Endothelial cell of umbilical vein (primary cell): ENCODE measurements at regions not wholly inside any gene's neighbourhood (a gene's known extent, or its start where the extent isn't known, plus 50 kb on each side); places are given as distances from the start of the nearest gene placed in this dataset.

Experiments
- BruUV-seq: library from RNA; stranded (reverse); fragments of 400-500 nt; replicated peaks from 2 replicates; lab custom pipeline; 2021; lab: Mats Ljungman, UMichigan
- CTCF ChIA-PET: fragments of 300-600, 350-600 bp; sonication (Branson Sonifier 250); formaldehyde crosslinking; loops from one replicate; lab custom pipeline; 2021; ENCODE audit warnings: antibody characterized with exemption, inconsistent platforms; lab: Charles Lee
- POLR2A ChIA-PET: fragments of 300-600, 350-600 bp; sonication (Branson Sonifier 250); formaldehyde crosslinking; loops from one replicate; lab custom pipeline; 2021; ENCODE audit warnings: antibody characterized with exemption, inconsistent platforms; lab: Charles Lee
- DNase-seq: peaks from one replicate; pipeline ENCODE4 v3.0.0-alpha.2; 2011; ENCODE audit warnings: low read depth, low spot score
- FAIRE-seq: peaks from 2 replicates; lab custom pipeline; 2011; peaks lifted over from hg19 to GRCh38; lab: Jason Lieb, UNC
- H2AFZ ChIP-seq: 2 replicates; pipeline ENCODE4 v1.6.0; 2012; ENCODE audit warnings: low read depth, low read length, control low read depth, inconsistent platforms
- H3K27ac ChIP-seq: 2 replicates; pipeline ENCODE4 v1.5.1; 2011; ENCODE audit warnings: low read depth, mild to moderate bottlenecking, control low read depth, low read length, moderate library complexity; ENCODE audit not compliant: insufficient read depth
- H3K27me3 ChIP-seq, 2 experiments: 2 replicates each; pipeline versions ENCODE4 v1.6.0 to v1.6.1; 2011; ENCODE audit warnings: low read length in 2 of 2, mixed read lengths in 1 of 2; ENCODE audit not compliant: control insufficient read depth in 2 of 2, insufficient read depth in 2 of 2
- H3K36me3 ChIP-seq, 2 experiments: 2 replicates in 1 of 2; 3 replicates in 1 of 2; pipeline ENCODE4 v1.5.1; 2011; ENCODE audit warnings: low read length in 2 of 2, mild to moderate bottlenecking in 1 of 2, moderate library complexity in 1 of 2; ENCODE audit not compliant: control insufficient read depth in 2 of 2, insufficient read depth in 2 of 2; ENCODE audit errors: extremely low read depth in 1 of 2
- H3K4me1 ChIP-seq: 3 replicates; pipeline ENCODE4 v1.5.1; 2011; ENCODE audit warnings: mild to moderate bottlenecking, low read length; ENCODE audit not compliant: control insufficient read depth, insufficient read depth; ENCODE audit errors: extremely low read depth
- H3K4me2 ChIP-seq: 2 replicates; pipeline ENCODE4 v1.6.1; 2011; ENCODE audit warnings: low read length, control low read depth, mixed read lengths; ENCODE audit not compliant: insufficient read depth
- H3K4me3 ChIP-seq, 3 experiments: fragments of 200-600 bp in 1 of 3; sonication (generic), shearing (Covaris generic) in 1 of 3; replicated peaks in 1 of 3; 2 replicates each; pipeline ENCODE4 v1.5.1; 2011 to 2016; ENCODE audit warnings: control low read depth in 3 of 3, low read length in 3 of 3, mild to moderate bottlenecking in 2 of 3, inconsistent platforms in 1 of 3, low read depth in 1 of 3, moderate library complexity in 1 of 3; ENCODE audit not compliant: insufficient read depth in 1 of 3
- H3K79me2 ChIP-seq: 2 replicates; pipeline ENCODE4 v1.6.0; 2012; ENCODE audit warnings: low read length, inconsistent platforms; ENCODE audit not compliant: control insufficient read depth, insufficient read depth
- H3K9ac ChIP-seq: replicated peaks from 2 replicates; pipeline ENCODE3; 2011; ENCODE audit warnings: low read length, control low read depth; ENCODE audit not compliant: insufficient read depth; ENCODE audit errors: extremely low read depth
- H3K9me1 ChIP-seq: replicated peaks from 3 replicates; pipeline ENCODE4 v1.6.0; 2011; ENCODE audit warnings: mild to moderate bottlenecking, low read length; ENCODE audit not compliant: control insufficient read depth, insufficient read depth; ENCODE audit errors: extremely low read depth
- H3K9me3 ChIP-seq: replicated peaks from 2 replicates; pipeline ENCODE4 v1.5.1; 2012; ENCODE audit warnings: low read length, inconsistent platforms; ENCODE audit not compliant: control insufficient read depth, insufficient read depth
- H4K20me1 ChIP-seq: replicated peaks from 2 replicates; pipeline ENCODE3; 2011; ENCODE audit warnings: mild to moderate bottlenecking, low read length; ENCODE audit not compliant: control insufficient read depth, insufficient read depth; ENCODE audit errors: extremely low read depth
- EZH2 ChIP-seq: IDR thresholded peaks from 2 replicates; pipeline ENCODE4 v1.6.1; 2012; ENCODE audit warnings: borderline replicate concordance, low read depth, mild to moderate bottlenecking, moderate library complexity, low read length, inconsistent platforms; ENCODE audit not compliant: severe bottlenecking
- FOS ChIP-seq: IDR thresholded peaks from 2 replicates; pipeline ENCODE4 v1.6.1; 2011; ENCODE audit warnings: mild to moderate bottlenecking, low read length, moderate library complexity, borderline replicate concordance; ENCODE audit not compliant: insufficient read depth
- GATA2 ChIP-seq: IDR thresholded peaks from 2 replicates; pipeline ENCODE4 v1.7.0; 2011; ENCODE audit warnings: low read depth, mild to moderate bottlenecking, moderate library complexity, mixed read lengths, low read length; ENCODE audit not compliant: insufficient read length, insufficient read depth
- JUN ChIP-seq: IDR thresholded peaks from 2 replicates; pipeline ENCODE4 v1.6.1; 2011; ENCODE audit warnings: borderline replicate concordance, low read depth; ENCODE audit not compliant: insufficient read length, insufficient read depth
- MYC ChIP-seq: IDR thresholded peaks from one replicate; pipeline ENCODE4 v1.6.1; 2011; ENCODE audit warnings: mild to moderate bottlenecking, low read depth, low read length
- POLR2A ChIP-seq: IDR thresholded peaks from 2 replicates; pipeline ENCODE4 v1.6.1; 2012; ENCODE audit warnings: low read depth, mild to moderate bottlenecking, control low read depth, low read length
- POLR2AphosphoS5 ChIP-seq: IDR thresholded peaks from 2 replicates; pipeline ENCODE4 v1.6.1; 2012; ENCODE audit warnings: low read depth, mild to moderate bottlenecking, control low read depth, low read length, moderate library complexity; ENCODE audit not compliant: insufficient read depth
- dilution Hi-C: fragments of 300-500 bp; cut with MboI; formaldehyde crosslinking; loops from one replicate; pipeline ENCODE4 v1.15.0; 2019; ENCODE audit warnings: low sequenced_read_pairs; ENCODE audit not compliant: extremely low pct_ligation_motif_present
- intact Hi-C: fragments of 100-400 bp; cut with micrococcal nuclease; formaldehyde crosslinking; loops from one replicate; pipeline ENCODE4 v1.10.0; 2022
- TF ChIP-seq, protein P1 (sequence below): IDR thresholded peaks from 2 replicates; pipeline ENCODE4 v1.6.1; 2011; ENCODE audit not compliant: insufficient read depth, insufficient read length
- TF ChIP-seq, protein P2 (sequence below), 2 donors: IDR thresholded peaks; 1 replicate in 1 of 2; 2 replicates in 1 of 2; pipeline ENCODE4 v1.5.1; 2011; ENCODE audit warnings: low read length in 2 of 2, mild to moderate bottlenecking in 2 of 2, moderate library complexity in 2 of 2, control low read depth in 1 of 2, inconsistent platforms in 1 of 2, low read depth in 1 of 2; ENCODE audit not compliant: insufficient read depth in 1 of 2; ENCODE audit errors: extremely low read depth in 1 of 2

DNA sequence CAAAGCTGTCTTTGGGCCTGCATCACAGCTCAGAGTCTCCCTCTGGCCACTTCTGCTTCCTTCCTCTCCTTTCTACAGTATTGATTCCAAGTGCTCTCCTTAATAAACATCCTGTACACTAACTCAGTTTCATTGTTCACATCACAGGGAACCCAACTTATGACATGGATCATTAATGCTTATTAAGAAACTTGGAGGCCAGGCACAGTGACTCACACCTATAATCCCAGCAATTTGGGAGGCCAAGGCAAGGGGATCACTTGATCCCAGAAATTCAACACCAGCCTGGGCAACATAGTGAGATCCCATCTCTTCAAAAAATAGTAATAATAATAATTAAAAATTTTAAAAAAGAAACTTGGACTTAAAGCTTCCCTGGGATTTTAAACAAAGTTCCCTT lies 89.2 kb upstream of the EFHC2 start:
- BruUV-seq: no TSS peak
- no peak overlapping the region for H3K9ac ChIP-seq
- H3K9me3 ChIP-seq: no peaks in the 10 kb centered on the region
- no peaks in the 10 kb centered on the region for H3K79me2 ChIP-seq
- H3K27ac ChIP-seq: no peak overlapping the region
- H4K20me1 ChIP-seq: no peaks in the 10 kb centered on the region
- DNase-seq: peak; percentile 64
- dilution Hi-C loops: no loop called here
- H2AFZ ChIP-seq: no peak overlapping the region
- no peaks in the 10 kb centered on the region for H3K27me3 ChIP-seq
- H3K4me3 ChIP-seq: no peak overlapping the region
- intact Hi-C loops: no loop called here
- no peaks in the 10 kb centered on the region for H3K36me3 ChIP-seq
- peak; percentile 100 for FAIRE-seq
- no peak overlapping the region for H3K4me2 ChIP-seq
- ChIA-PET POLR2A (no interaction called here), CTCF (no interaction called here)
- H3K4me1 ChIP-seq: no peaks in the 10 kb centered on the region
- no peaks in the 10 kb centered on the region for H3K9me1 ChIP-seq
- TF ChIP-seq POLR2A (no peak), FOS (no peak), POLR2AphosphoS5 (no peak)

DNA sequence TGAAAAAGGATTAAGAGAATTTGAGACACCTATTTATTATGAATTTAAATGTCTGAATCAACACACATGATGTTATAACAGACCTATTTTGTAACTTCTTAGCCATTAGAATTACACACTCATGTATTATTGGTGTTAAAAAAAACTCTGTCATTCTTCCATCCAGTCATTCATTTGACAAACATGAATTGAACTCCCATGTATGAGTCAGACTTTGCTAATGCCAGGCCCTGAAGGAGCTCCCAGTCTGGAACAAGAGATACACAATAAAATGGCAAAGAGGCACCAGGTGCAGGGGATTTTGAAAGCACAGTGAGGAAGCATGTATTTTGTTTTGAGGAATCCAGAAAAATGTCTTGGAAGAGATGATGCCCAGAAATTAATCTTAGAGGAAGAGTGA lies 87.7 kb upstream of the EFHC2 start:
- H3K9ac ChIP-seq: no peak overlapping the region
- no peaks in the 10 kb centered on the region for H3K9me3 ChIP-seq
- CTCF ChIA-PET: no interaction called here
- H3K79me2 ChIP-seq: no peaks in the 10 kb centered on the region
- H3K36me3 ChIP-seq: no peaks in the 10 kb centered on the region
- intact Hi-C loops (no loop called here), dilution Hi-C loops (no loop called here)
- no peak overlapping the region for H3K27ac ChIP-seq
- TF ChIP-seq MYC: no peak
- no peak for TF ChIP-seq GATA2
- TF ChIP-seq FOS: no peak
- TF ChIP-seq EZH2: no peak
- TF ChIP-seq POLR2AphosphoS5: no peak
- TF ChIP-seq, protein P1, sequence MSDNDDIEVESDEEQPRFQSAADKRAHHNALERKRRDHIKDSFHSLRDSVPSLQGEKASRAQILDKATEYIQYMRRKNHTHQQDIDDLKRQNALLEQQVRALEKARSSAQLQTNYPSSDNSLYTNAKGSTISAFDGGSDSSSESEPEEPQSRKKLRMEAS: no peak
- no peak for TF ChIP-seq POLR2A
- TF ChIP-seq, protein P2, sequence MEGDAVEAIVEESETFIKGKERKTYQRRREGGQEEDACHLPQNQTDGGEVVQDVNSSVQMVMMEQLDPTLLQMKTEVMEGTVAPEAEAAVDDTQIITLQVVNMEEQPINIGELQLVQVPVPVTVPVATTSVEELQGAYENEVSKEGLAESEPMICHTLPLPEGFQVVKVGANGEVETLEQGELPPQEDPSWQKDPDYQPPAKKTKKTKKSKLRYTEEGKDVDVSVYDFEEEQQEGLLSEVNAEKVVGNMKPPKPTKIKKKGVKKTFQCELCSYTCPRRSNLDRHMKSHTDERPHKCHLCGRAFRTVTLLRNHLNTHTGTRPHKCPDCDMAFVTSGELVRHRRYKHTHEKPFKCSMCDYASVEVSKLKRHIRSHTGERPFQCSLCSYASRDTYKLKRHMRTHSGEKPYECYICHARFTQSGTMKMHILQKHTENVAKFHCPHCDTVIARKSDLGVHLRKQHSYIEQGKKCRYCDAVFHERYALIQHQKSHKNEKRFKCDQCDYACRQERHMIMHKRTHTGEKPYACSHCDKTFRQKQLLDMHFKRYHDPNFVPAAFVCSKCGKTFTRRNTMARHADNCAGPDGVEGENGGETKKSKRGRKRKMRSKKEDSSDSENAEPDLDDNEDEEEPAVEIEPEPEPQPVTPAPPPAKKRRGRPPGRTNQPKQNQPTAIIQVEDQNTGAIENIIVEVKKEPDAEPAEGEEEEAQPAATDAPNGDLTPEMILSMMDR (IDR thresholded peaks at IDR 0.05; ENCODE audit: extremely low read depth in 1 of 2, insufficient read depth in 1 of 2, low read depth in 1 of 2, low read length in 2 of 2): no peak
- TF ChIP-seq JUN: no peak
- H3K4me1 ChIP-seq: no peaks in the 10 kb centered on the region
- H3K4me3 ChIP-seq: no peak overlapping the region
- H3K27me3 ChIP-seq: no peaks in the 10 kb centered on the region
- BruUV-seq: no TSS peak
- no peak overlapping the region for H2AFZ ChIP-seq
- no peaks in the 10 kb centered on the region for H4K20me1 ChIP-seq
- no peak for FAIRE-seq
- no peak for DNase-seq
- POLR2A ChIA-PET: no interaction called here
- no peaks in the 10 kb centered on the region for H3K9me1 ChIP-seq
- no peak overlapping the region for H3K4me2 ChIP-seq
